B cell (primary cell): ENCODE measurements at regions not wholly inside any gene's neighbourhood (a gene's known extent, or its start where the extent isn't known, plus 50 kb on each side); places are given as distances from the start of the nearest gene placed in this dataset.

Source experiments
- ATAC-seq: fragments of 200-7000 bp; cut with Tn5 transposase; one replicate; pipeline ENCODE4 v1.10.0; 2021; ENCODE audit warnings: low read depth, mild to moderate bottlenecking, moderate number of reproducible peaks, moderate library complexity
- CTCF ChIA-PET: fragments of 350-600 bp; sonication (Branson Sonifier 250); formaldehyde crosslinking; loops from one replicate; lab custom pipeline; 2021; ENCODE audit warnings: antibody characterized with exemption, inconsistent platforms; lab: Charles Lee
- POLR2A ChIA-PET: fragments of 350-600 bp; sonication (Branson Sonifier 250); formaldehyde crosslinking; loops from one replicate; lab custom pipeline; 2021; ENCODE audit warnings: antibody characterized with exemption; lab: Charles Lee
- DNase-seq: peaks from one replicate; pipeline ENCODE4 v3.0.0; 2013
- H2AFZ ChIP-seq: 2 replicates; pipeline ENCODE4 v1.6.1; 2012; ENCODE audit warnings: mild to moderate bottlenecking, low read depth, low read length; ENCODE audit not compliant: insufficient read depth, poor library complexity, severe bottlenecking
- H3K27ac ChIP-seq, 2 donors: 1 replicate in 1 of 2; 2 replicates in 1 of 2; pipeline ENCODE4 v1.5.1; 2012 to 2013; ENCODE audit warnings: low read length in 2 of 2, mild to moderate bottlenecking in 2 of 2, moderate library complexity in 1 of 2
- H3K27me3 ChIP-seq, 4 experiments: fragments of 200-600 bp in 1 of 4; sonication (generic) in 1 of 4; replicated peaks in 1 of 4; 1 replicate in 2 of 4; 2 replicates in 2 of 4; pipeline versions ENCODE4 v1.6.1 to v1.7.0; 2013 to 2016; ENCODE audit warnings: low read length in 3 of 4, mild to moderate bottlenecking in 2 of 4, mixed read lengths in 1 of 4, moderate library complexity in 1 of 4; ENCODE audit not compliant: insufficient read depth in 4 of 4, control insufficient read depth in 3 of 4; ENCODE audit errors: control extremely low read depth in 1 of 4
- H3K36me3 ChIP-seq, 2 experiments: replicated peaks in 1 of 2; 1 replicate in 1 of 2; 2 replicates in 1 of 2; pipeline versions ENCODE4 v1.6.1 to v1.7.1; 2013; ENCODE audit warnings: low read length in 1 of 2; ENCODE audit not compliant: insufficient read depth in 2 of 2, control insufficient read depth in 1 of 2; ENCODE audit errors: control extremely low read depth in 1 of 2, extremely low read depth in 1 of 2
- H3K4me1 ChIP-seq, 2 donors: fragments of 200-600 bp in 1 of 2; sonication (generic) in 1 of 2; 1 replicate in 1 of 2; 2 replicates in 1 of 2; pipeline versions ENCODE4 v1.5.1 to v1.6.1; 2013 to 2017; ENCODE audit warnings: low read length in 2 of 2; ENCODE audit not compliant: control insufficient read depth in 2 of 2, insufficient read depth in 2 of 2
- H3K4me2 ChIP-seq: replicated peaks from 2 replicates; pipeline ENCODE3; 2012; ENCODE audit warnings: mild to moderate bottlenecking, low read depth, low read length; ENCODE audit not compliant: poor library complexity, severe bottlenecking
- H3K4me3 ChIP-seq, 5 experiments: fragments of 200-600 bp in 1 of 5; sonication (generic) in 1 of 5; 1 replicate in 3 of 5; 2 replicates in 2 of 5; pipeline versions ENCODE4 v1.5.1 to v1.7.0; 2011 to 2016; ENCODE audit warnings: low read length in 4 of 5, mild to moderate bottlenecking in 4 of 5, low read depth in 2 of 5, control low read depth in 1 of 5, moderate library complexity in 1 of 5; ENCODE audit not compliant: insufficient read depth in 1 of 5; ENCODE audit errors: control extremely low read depth in 1 of 5, extremely low read depth in 1 of 5
- H3K79me2 ChIP-seq: fragments of 200-600 bp; sonication (generic); one replicate; pipeline ENCODE4 v1.6.0; 2016; ENCODE audit warnings: low read length; ENCODE audit not compliant: control insufficient read depth, insufficient read depth
- H3K9ac ChIP-seq: fragments of 200-600 bp; sonication (generic); 2 replicates; pipeline ENCODE4 v1.6.1; 2017; ENCODE audit warnings: mild to moderate bottlenecking, low read length, moderate library complexity
- H3K9me3 ChIP-seq, 3 donors: one replicate each; pipeline versions ENCODE4 v1.6.1 to v1.7.1; 2013; ENCODE audit warnings: low read length in 2 of 3; ENCODE audit not compliant: control insufficient read depth in 2 of 3, insufficient read depth in 1 of 3; ENCODE audit errors: control extremely low read depth in 1 of 3
- H4K20me1 ChIP-seq: 2 replicates; pipeline ENCODE4 v1.6.0; 2012; ENCODE audit warnings: mild to moderate bottlenecking, low read length; ENCODE audit not compliant: insufficient read depth, control insufficient read depth, poor library complexity, severe bottlenecking
- H3K27ac Mint-ChIP-seq: one replicate; pipeline ENCODE4 v1.8.0; 2021; ENCODE audit warnings: mixed read lengths
- H3K27me3 Mint-ChIP-seq: one replicate; pipeline ENCODE4 v1.8.0; 2021; ENCODE audit warnings: mixed read lengths
- H3K4me1 Mint-ChIP-seq: one replicate; pipeline ENCODE4 v1.8.0; 2021; ENCODE audit warnings: mixed read lengths
- H3K4me3 Mint-ChIP-seq: one replicate; pipeline ENCODE4 v1.8.0; 2021; ENCODE audit warnings: mixed read lengths
- H3K9me3 Mint-ChIP-seq: one replicate; pipeline ENCODE4 v1.8.0; 2022; ENCODE audit warnings: mixed read lengths; ENCODE audit not compliant: insufficient read depth
- EZH2 ChIP-seq: IDR thresholded peaks from 2 replicates; pipeline ENCODE4 v1.6.1; 2012; ENCODE audit warnings: borderline replicate concordance, low read depth, mild to moderate bottlenecking, moderate library complexity, low read length; ENCODE audit not compliant: insufficient read depth, poor library complexity, severe bottlenecking
- WGBS: methylation state at CpG from one replicate; pipeline ENCODE4 v1.1.5; 2013; ENCODE audit warnings: missing lambda C conversion rate; ENCODE audit not compliant: insufficient coverage; 5-methylcytosine and 5-hydroxymethylcytosine counted together
- intact Hi-C: fragments of 100-400 bp; cut with micrococcal nuclease; formaldehyde crosslinking; loops from one replicate; pipeline ENCODE4 v1.10.0; 2022
- TF ChIP-seq, protein P1 (sequence below): fragments of 200-600 bp; IDR thresholded peaks from one replicate; pipeline ENCODE4 v1.8.0; 2022; ENCODE audit warnings: antibody characterized with exemption, mild to moderate bottlenecking

DNA sequence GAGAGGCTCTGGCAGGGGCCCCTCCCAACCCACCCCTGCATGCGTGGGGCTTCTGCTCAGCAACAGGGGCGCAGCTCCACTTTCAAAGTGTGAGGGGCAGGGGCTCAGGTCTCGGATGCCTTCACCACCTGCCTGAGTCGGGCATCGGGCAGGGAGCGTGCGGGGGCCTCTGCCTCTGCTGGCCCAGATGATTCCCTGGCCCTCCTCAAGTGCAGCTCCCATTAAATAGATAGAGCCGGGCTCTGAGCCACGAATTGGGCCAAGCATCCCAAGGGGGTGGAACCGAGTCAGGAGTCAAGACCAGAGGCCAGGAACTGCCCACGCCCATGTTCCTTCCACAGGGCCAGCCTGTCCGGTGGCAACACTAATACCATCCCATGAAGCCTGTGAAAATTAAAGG is 108.9 kb upstream of the FAM20C start:
- peaks cover 0 to 9% (median 0%) of the 10 kb centered on the region in 4 experiments for H3K27me3 ChIP-seq
- H3K9me3 ChIP-seq, result no peaks in the 10 kb centered on the region
- Mint-ChIP-seq H3K4me1 (no peaks in the 10 kb centered on the region), H3K9me3 (no peaks in the 10 kb centered on the region), H3K27me3 (peaks cover 9% of the 10 kb centered on the region), H3K4me3 (no peak overlapping the region), H3K27ac (no peak overlapping the region)
- H2AFZ ChIP-seq, result no peak overlapping the region
- 92% methylated on average over 10 of the region's 12 CpGs for WGBS
- TF ChIP-seq, protein P1, sequence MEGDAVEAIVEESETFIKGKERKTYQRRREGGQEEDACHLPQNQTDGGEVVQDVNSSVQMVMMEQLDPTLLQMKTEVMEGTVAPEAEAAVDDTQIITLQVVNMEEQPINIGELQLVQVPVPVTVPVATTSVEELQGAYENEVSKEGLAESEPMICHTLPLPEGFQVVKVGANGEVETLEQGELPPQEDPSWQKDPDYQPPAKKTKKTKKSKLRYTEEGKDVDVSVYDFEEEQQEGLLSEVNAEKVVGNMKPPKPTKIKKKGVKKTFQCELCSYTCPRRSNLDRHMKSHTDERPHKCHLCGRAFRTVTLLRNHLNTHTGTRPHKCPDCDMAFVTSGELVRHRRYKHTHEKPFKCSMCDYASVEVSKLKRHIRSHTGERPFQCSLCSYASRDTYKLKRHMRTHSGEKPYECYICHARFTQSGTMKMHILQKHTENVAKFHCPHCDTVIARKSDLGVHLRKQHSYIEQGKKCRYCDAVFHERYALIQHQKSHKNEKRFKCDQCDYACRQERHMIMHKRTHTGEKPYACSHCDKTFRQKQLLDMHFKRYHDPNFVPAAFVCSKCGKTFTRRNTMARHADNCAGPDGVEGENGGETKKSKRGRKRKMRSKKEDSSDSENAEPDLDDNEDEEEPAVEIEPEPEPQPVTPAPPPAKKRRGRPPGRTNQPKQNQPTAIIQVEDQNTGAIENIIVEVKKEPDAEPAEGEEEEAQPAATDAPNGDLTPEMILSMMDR, result no peak
- no peak overlapping the region for H3K4me2 ChIP-seq
- ATAC-seq (no peak), DNase-seq (no peak)
- no peaks in the 10 kb centered on the region for H3K36me3 ChIP-seq
- H4K20me1 ChIP-seq, result no peaks in the 10 kb centered on the region
- H3K4me3 ChIP-seq, result no peak overlapping the region
- CTCF ChIA-PET, result no interaction called here
- no peaks in the 10 kb centered on the region for H3K79me2 ChIP-seq
- no peak overlapping the region for H3K27ac ChIP-seq
- intact Hi-C loops, result no loop called here
- no peak overlapping the region for H3K9ac ChIP-seq
- H3K4me1 ChIP-seq, result no peaks in the 10 kb centered on the region
- POLR2A ChIA-PET, result no interaction called here

DNA sequence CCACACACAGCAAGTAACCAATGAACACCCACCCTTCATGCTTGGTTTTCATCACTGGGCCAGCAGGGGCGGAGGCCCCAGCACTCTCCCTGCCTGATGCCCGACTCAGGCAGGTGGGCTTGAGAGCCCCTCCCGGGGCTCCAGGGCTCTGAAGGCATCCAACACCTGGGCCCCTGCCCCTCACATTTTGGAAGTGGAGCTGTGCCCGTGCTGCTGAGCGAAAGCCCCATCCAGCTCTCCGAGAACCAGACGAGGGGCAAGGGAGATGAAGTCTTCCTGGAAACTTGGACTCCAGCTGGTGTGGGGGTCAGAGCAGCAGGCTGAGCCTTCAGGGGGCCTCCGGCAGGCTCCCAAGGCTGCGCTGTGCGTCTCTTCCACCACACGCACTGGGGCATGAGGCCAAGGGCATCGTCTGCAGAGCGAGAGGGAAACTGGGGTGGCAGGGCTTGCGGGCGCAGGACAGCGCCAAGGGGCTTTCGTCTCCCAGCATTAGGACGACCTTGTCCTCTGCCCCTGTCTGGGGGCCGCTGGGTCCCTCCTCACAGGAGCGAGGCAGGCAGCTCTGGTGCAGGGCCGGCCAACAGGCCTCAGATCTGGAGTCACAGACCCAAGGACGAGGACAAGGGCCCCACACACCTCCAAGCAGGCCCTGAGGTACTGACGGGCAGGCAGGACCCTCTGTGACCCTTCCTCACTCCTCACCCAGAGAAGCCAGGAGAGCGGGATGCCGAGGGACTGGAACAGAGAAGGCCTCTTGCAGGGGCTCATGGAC is 108.3 kb upstream of the FAM20C start:
- Histone ChIP-seq H3K9me3 (no peaks in the 10 kb centered on the region), H3K27ac (no peak overlapping the region), H2AFZ (no peak overlapping the region), H3K4me2 (no peak overlapping the region), H3K36me3 (no peaks in the 10 kb centered on the region), H4K20me1 (no peaks in the 10 kb centered on the region), H3K27me3 (peaks cover 0 to 9% (median 0%) of the 10 kb centered on the region in 4 experiments), H3K4me1 (peaks cover 0 to 2% of the 10 kb centered on the region in 2 donors), H3K4me3 (no peak overlapping the region), H3K79me2 (no peaks in the 10 kb centered on the region), H3K9ac (no peak overlapping the region)
- TF ChIP-seq, protein P1, result no peak
- TF ChIP-seq EZH2, result no peak
- POLR2A ChIA-PET, result no interaction called here
- Mint-ChIP-seq H3K4me3 (no peak overlapping the region), H3K9me3 (no peaks in the 10 kb centered on the region), H3K4me1 (peaks cover 2% of the 10 kb centered on the region), H3K27me3 (peaks cover 9% of the 10 kb centered on the region), H3K27ac (no peak overlapping the region)
- DNase-seq (no peak), ATAC-seq (no peak)
- intact Hi-C loops, result no loop called here
- 90% methylated on average over 25 of the region's 25 CpGs for WGBS
- CTCF ChIA-PET, result no interaction called here
